CD1c-positive myeloid dendritic cell (primary cell): ENCODE measurements at regions not wholly inside any gene's neighbourhood (a gene's known extent, or its start where the extent isn't known, plus 50 kb on each side); places are given as distances from the start of the nearest gene placed in this dataset.
"Not testable (repeated sequence)": the region's sequence is repeated elsewhere in the genome, so short reads cannot be mapped to it uniquely, and the experiment has no call there.

Experiments
- DNase-seq: peaks from one replicate; pipeline ENCODE4 v3.0.0-alpha.2; 2016; ENCODE audit errors: extremely low spot score

DNA sequence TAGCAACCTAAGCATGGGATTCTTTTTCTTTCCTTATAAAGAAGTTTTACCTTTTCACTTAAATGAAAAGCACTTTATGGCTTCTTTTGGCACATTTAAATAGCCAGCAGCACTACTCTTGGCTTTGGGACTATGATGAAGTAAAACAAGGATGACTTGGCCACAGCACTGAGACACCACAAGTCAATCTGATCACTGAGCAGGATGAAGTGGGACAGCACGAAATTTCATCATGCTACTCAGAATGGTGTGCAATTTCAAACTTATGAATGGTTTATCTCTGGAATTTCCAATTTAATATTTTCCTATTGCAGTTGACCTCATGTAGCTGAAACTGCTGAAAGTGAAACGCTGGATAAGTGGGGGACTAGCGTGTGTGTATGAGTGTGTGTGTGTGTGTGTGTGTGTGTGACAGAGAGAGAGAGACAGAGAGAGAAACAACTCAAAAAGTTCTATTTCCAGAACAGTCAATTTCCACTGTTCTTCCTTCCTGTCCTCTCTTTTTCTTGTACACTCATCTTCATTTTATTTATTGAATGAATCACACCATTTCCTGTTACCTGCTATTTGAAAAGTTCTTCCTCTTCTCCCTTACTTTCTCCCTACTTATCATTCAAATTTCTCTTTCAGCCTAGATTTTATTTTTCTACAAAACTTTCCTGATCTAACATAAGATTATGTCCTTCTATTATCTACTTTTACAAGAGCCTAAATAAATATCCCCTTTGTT, 414.2 kb upstream of the MIR17HG start:
- no peak for DNase-seq

DNA sequence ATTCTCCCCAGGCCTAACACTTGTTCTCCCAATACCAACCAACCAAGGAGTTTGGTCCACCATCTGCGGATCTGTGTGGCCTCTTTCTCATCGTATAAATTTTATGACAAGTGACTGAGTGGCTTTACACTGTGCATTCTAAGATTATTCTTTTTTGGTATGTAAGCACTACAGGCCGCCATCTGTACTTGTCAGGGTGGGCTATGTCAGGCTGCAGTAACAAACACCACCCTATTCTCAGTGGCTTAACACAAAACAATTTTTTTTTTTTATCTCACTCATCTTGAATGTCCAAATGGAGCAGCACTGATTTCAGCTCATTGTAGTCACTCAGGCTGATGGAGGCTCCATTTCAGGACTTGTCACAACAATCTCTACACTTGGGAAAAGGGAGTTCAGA, 412.7 kb upstream of the MIR17HG start:
- DNase-seq: no peak

- no peak for DNase-seq
Measured at GRCh38 chr13:90938848-90939247, 408.6 kb upstream of the MIR17HG start.

DNA sequence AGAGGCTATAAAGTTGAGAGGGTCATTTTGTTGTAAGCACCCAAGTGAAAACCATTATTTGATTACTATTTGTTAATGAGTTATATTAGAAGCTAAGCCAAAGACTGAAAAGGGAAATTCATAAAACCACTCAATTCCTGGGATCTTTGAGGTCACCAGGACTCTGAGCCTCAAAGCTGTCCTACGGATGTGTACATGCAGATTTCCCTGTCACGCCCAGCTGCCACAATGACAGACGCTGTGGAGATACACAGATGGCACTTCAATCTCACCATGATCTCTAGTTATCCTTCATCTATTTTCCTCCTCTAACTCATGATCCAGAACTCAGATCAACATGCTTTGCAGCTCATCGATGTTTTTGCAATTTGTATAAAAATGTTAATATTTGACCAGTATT, 403.5 kb upstream of the MIR17HG start:
- no peak for DNase-seq

- DNase-seq: not testable (repeated sequence)
Measured at GRCh38 chr13:90945146-90945545, 402.3 kb upstream of the MIR17HG start.

- not testable (repeated sequence) for DNase-seq
Measured at GRCh38 chr13:90946125-90946524, 401.4 kb upstream of the MIR17HG start.

DNA sequence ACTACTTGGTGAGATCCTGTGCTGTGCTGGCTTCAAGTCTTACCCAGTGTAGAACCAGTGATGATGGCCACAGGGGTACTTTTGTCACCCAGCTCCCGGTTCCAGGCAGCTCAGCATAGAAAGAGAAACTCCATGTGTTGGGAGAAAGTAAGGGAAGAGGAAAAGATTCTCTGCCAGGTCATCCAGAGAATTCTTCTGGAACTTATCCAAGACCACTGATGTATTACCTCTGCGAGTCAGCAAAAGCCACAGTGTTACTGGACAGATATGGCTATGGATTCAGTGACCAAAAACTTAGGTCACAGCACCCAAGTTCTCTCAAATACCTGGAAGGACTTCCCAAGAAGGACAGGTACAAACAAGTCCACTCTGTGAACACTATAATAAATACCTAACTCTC, 399.5 kb upstream of the MIR17HG start:
- DNase-seq: no peak

DNA sequence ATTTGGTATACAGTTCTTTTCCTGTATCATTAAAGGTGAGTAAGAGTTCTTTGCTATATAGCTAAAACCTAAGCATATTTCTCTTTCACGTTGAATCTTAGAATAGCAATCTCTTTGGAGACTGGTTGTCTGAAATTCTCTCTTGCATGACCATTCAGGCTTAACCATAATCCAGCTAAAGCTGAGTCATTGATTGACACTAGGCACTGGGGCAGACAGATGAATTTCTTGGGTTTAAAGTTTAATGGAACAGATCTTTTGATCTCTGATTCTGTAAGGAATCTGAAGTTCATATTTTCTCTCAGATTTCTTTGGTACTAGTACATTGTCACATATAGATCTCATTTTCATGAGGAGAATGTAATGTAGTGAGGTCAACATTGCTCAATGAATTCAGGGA, 397.3 kb upstream of the MIR17HG start:
- no peak for DNase-seq

- no peak for DNase-seq
Measured at GRCh38 chr13:90951663-90952062, 395.8 kb upstream of the MIR17HG start.

GRCh38 chr13:90952326-90952725, 395.2 kb upstream of the MIR17HG start:
- no peak for DNase-seq

DNA sequence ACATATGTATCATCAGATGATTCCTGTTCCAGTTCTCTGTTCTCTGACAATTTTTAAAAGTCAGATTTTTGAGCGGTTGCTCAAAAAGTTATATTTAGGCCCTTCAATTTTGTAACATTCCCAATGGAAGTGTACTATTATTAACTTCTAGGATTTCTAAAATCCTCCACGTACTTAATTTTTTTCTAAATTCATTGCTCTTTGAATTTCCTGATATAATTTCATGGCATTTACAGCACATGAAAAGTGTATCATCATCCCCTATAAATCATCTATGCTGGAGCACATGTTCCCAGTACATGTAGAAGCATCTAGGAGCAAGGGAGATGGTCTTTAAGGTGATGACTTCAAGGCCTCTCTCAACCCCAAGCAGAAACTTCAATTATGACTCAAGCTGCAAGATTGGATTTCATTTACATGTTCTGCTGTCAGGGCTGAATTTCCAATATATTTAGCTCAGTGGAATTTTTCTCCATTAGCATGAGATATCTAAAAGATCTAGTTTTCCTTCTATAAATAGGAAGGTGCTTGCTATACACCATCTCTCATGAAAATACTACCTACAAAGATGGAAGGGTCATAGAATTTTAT, 392.8 kb upstream of the MIR17HG start:
- DNase-seq: no peak

DNA sequence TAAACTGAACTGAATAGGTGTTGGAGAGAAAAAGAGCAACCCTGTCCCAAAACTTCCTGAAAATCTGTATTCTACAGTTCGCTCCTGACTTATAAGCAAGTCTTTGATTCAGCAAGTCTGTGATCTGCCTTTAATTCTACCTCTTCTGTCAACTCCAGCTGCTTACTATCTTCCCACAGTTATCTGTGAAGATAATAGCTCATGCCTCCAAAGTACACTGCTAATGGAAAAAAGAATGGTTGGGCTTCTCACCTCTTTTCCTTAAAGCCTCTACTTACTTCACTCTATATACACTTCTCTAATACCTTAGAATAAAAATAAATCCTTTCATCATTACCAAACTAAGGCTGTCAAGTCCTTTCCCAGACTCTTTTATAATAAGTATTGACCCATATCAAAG, 391.5 kb upstream of the MIR17HG start:
- no peak for DNase-seq

DNA sequence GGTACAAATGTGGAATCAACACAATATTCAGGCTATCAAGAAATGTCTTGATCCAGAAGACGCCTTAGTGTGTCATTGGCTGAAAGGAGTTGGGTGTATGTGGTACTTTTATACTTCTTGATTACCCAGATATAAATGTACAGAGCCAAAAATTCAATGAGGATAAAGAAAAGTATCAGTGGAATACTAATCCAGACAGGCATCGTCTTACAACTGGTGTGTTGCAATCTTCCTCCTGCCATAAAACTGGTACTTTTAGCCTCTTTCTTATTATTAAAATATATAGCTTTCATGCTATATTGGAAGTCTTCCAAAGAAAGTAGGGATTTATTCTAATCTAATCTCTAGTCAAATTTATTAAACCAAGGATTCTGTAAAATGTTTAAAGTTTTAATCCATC, 388.6 kb upstream of the MIR17HG start:
- no peak for DNase-seq

GRCh38 chr13:90968166-90968904, 379.2 kb upstream of the MIR17HG start:
- no peak for DNase-seq

DNA sequence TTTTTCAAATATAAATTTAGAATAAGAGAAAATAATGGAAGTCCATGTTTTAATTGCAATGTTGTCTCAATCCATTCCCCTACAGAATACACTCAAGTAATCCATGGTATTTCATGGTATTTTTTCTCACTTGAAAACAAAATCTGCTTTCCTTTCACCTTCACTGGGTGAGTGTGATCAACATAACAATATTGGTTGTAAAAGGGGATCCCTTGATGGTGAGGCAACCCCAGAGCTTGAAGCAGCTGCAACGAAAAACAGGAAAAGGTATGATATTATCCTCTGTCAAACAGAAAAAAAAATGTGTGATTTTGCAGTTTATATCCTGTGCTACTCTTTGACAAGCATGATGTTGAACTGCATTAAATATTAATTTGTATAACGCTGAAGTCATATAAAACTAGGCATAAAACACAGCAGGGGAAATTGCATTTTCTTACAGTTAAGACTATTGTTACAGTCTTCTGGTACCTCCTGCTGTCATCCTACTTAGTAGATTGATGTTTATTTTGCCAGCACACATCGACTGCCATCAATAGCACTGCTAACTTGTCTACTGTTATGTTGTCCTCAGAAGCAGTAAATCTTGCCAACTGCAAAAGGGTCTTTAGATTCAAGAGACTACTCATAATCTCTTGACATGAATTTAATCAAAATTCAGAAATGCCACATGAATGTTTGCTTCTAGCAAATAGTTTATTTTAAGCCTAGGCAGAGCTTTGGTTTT, 373.1 kb upstream of the MIR17HG start:
- DNase-seq: no peak

DNA sequence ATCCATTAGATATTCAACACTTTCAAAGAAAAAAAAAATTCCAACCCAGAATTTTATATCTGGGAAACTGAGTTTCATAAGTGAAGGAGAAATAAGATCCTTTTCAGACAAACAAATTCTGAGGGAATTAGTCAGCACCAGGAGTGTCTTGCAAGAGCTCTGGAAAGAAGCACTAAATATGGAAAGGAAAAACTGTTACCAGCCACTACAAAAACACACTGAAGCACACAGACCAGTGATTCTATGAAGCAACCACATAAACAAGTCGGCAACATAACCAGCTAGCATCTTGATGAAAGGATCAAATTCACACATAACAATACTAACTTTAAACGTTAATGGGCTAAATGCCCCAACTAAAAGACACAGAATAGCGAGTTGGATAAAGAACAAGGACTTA, 368.4 kb upstream of the MIR17HG start:
- DNase-seq: no peak

DNA sequence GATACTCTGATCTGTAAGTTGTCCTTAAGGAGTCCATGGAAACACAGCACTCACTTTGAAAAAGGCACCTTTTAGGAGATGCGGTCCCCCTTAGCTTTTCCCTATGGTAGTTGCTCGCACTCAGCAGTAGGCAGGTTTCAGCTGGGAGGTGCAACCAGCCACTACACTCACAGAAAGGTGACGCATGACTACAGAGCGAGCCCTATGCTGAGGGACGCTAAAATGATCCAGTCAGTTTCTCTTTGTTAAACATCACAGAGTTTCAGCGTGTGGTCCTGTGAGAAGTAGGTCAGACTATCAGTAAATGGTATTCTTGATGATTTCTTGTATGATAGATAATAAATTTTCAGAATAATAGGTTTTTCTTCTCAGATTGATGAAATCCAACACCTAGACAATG, 362.7 kb upstream of the MIR17HG start:
- DNase-seq: no peak

DNA sequence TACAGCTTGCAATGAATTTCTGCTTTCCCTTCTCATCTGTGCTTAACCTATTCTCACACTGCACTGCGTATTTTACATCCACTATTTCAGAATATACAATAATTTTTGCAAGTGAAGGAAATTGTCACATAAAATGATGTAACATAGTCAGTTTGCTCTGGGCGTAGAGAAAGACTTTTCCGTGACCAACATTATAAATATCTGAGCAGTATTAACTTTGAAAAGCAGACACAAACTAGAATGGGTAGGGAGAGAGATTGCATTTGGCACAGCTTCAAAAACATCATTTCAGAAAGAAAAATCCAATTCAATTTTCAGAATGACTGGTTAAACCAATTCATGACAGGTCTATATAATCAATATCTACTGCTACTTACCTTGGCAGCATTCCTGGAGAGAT, 352.5 kb upstream of the MIR17HG start:
- no peak for DNase-seq

- DNase-seq: no peak
Measured at GRCh38 chr13:90995614-90996013, 351.9 kb upstream of the MIR17HG start.

DNA sequence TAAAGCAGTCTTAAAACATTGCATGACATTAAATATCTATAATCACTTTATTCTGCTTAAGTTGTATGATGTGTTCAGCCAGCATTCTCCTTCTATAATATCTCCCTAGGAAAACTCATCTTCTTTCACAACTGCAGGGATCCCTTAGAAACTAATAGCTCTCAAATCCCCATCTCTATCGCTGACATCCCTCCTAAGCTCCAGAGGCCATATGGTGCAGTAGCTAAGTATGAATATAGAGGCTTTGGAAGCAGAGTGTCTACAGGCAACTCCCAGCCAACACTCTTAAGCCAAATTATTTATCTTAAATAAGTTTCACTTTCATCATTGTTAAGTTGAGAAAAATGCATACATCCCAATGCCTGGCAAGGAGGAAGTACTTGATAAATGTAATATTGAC, 349.5 kb upstream of the MIR17HG start:
- no peak for DNase-seq

DNA sequence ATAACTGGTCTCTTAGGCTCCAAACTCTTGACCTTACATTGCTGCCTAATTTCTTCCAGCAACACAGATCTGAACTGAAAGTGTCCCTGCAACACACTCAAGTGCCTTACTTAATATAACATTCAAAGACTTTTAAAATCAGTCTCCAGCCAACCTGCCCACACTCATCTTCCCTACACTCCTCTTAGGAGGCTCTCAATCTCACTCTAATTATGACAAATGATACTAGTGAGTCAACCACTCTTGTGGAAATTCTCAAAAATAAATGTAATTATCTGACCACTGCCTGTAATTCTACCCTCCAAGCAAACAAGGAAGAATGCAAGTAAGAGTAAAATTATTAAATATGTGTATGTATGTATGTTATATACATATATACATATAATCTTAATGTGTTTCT, 348.1 kb upstream of the MIR17HG start:
- no peak for DNase-seq

GRCh38 chr13:91001371-91001770, 346.1 kb upstream of the MIR17HG start:
- no peak for DNase-seq

DNA sequence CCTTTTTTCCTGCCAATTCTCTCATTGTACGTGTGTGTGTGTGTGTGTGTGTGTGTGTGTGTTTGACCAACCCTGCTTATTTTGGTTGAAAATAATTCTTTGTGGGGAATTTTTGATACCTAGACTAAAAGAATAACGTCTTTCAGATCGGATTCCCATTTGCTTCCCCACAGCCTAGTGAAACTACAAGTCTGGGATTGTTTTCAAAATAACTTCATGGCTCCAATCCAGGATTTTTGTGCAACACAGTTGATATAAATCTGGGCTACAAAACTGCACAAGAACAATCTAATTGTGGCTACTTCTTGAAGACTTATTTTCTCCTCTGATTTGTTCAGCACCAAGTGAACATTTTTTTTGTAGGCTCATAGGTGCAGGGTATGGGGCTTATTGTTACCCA, 332.8 kb upstream of the MIR17HG start:
- no peak for DNase-seq
